ENCODE measurements at regions not wholly inside any gene's neighbourhood (a gene's known extent, or its start where the extent isn't known, plus 50 kb on each side); places are given as distances from the start of the nearest gene placed in this dataset.

DNA sequence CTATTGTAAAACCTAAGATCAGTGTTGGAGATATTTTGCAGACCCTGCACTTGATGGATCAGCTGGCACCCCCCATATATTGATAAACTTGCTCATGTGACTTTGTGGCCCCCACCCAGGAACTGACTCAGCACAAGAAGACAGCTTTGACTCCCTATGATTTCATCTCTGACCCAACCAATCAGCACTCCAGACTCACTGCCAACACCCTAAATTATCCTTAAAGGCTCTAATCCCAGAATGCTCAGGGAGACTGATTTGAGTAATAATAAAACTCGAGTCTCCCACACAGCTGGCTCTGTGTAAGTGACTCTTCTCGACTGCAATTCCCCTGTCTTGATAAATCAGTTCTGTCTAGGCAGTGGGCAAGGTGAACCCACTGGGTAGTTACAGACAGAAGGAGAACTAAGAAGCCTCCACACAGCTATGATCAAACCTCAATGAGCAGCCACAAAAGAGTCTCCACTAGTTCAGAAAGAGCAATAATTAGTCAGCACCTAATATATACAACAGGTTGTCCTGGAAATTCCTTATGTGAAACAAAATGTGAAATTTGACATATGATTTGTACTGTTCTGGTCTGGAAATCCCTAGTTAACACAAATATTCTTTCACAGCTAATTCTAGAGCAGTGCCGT lies 52.2 kb downstream of the ACTL7B start:
- POLR2A ChIA-PET: no interaction called here
- 13% methylated on average over 3 of the region's 3 CpGs for whole genome bisulfite sequencing (ENCODE audit: low lambda C conversion rate)
- no peak overlapping the region for H2AFZ ChIP-seq (ENCODE audit: low read length)

DNA sequence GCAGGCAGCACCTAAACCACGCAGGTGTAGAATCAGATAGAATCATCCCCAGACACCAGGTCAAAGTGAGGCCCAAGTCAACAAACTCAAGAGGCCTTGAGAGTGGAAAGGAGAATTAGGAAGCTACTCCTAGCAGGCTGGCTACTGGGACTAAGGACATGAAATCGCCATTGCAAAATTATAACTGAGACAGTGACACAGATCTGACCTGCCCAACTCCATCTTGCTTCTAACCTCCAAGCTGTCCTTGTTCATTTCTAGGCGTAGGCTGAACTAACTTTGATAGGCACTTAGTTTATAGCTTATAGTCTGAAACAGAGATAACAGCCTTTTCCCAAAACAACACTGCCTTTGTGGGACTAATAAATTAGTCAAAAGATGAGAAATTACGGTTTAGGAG lies 52.8 kb downstream of the ACTL7B start:
- Histone ChIP-seq H3K4me1 (ENCODE audit: insufficient read depth, low read length) (no peaks in the 10 kb centered on the region), H3K79me2 (ENCODE audit: insufficient read depth, low read length) (no peaks in the 10 kb centered on the region), H3K9ac (ENCODE audit: insufficient read depth, low read depth, low read length) (no peak overlapping the region), H3K9me3 (ENCODE audit: low read length) (no peaks in the 10 kb centered on the region), H3K36me3 (replicated peaks in 1 of 2; ENCODE audit: control insufficient read depth in 1 of 2, insufficient read depth in 2 of 2, low read length in 2 of 2) (no peaks in the 10 kb centered on the region), H2AFZ (ENCODE audit: low read length) (no peak overlapping the region), H3K4me3 (replicated peaks in 1 of 3; ENCODE audit: insufficient read depth in 1 of 3, low read depth in 2 of 3, low read length in 3 of 3) (no peak overlapping the region), H4K20me1 (ENCODE audit: insufficient read depth, low read length) (no peaks in the 10 kb centered on the region), H3K27ac (ENCODE audit: extremely low read length, insufficient read depth, low read length) (no peak overlapping the region), H3K27me3 (ENCODE audit: control insufficient read depth in 1 of 2, insufficient read depth in 2 of 2, low read length in 2 of 2) (peaks cover 0 to 6% of the 10 kb centered on the region in 2 experiments; a peak in 1 of 5 replicates), H3K4me2 (ENCODE audit: low read depth, low read length) (no peak overlapping the region)
- WGBS (ENCODE audit: low lambda C conversion rate): 44% methylated on average over 4 of the region's 4 CpGs
- DNase-seq (ENCODE audit: low spot score): no peak
- no TSS peak for BruUV-seq (replicated peaks)
- ChIA-PET CTCF (ENCODE audit: low intra/inter-chr PET ratio, low total read pairs) (no interaction called here), POLR2A (no interaction called here)
- ATAC-seq: no peak
- FAIRE-seq: no peak
- intact Hi-C loops (cut with micrococcal nuclease; ENCODE audit: unreplicated experiment) (no loop called here), in situ Hi-C loops (cut with HindIII; ENCODE audit: extremely low pct_ligation_motif_present, low pct_unique_long_range_greater_than_20kb) (loop anchor here (25.0 kb wide), 1 partner anchor 1316 kb away; the partner anchor contains the start of gene KLF4)
- no peak for TF ChIP-seq HHEX (CRISPR knock-in tag; IDR thresholded peaks at IDR 0.05)
- TF ChIP-seq TBX2 (CRISPR knock-in tag; IDR thresholded peaks at IDR 0.05; ENCODE audit: borderline replicate concordance): no peak
- no peak for TF ChIP-seq RORA (CRISPR knock-in tag; IDR thresholded peaks at IDR 0.05)
- TF ChIP-seq GABPB1 (CRISPR knock-in tag; IDR thresholded peaks at IDR 0.05): no peak
- TF ChIP-seq, protein P1, sequence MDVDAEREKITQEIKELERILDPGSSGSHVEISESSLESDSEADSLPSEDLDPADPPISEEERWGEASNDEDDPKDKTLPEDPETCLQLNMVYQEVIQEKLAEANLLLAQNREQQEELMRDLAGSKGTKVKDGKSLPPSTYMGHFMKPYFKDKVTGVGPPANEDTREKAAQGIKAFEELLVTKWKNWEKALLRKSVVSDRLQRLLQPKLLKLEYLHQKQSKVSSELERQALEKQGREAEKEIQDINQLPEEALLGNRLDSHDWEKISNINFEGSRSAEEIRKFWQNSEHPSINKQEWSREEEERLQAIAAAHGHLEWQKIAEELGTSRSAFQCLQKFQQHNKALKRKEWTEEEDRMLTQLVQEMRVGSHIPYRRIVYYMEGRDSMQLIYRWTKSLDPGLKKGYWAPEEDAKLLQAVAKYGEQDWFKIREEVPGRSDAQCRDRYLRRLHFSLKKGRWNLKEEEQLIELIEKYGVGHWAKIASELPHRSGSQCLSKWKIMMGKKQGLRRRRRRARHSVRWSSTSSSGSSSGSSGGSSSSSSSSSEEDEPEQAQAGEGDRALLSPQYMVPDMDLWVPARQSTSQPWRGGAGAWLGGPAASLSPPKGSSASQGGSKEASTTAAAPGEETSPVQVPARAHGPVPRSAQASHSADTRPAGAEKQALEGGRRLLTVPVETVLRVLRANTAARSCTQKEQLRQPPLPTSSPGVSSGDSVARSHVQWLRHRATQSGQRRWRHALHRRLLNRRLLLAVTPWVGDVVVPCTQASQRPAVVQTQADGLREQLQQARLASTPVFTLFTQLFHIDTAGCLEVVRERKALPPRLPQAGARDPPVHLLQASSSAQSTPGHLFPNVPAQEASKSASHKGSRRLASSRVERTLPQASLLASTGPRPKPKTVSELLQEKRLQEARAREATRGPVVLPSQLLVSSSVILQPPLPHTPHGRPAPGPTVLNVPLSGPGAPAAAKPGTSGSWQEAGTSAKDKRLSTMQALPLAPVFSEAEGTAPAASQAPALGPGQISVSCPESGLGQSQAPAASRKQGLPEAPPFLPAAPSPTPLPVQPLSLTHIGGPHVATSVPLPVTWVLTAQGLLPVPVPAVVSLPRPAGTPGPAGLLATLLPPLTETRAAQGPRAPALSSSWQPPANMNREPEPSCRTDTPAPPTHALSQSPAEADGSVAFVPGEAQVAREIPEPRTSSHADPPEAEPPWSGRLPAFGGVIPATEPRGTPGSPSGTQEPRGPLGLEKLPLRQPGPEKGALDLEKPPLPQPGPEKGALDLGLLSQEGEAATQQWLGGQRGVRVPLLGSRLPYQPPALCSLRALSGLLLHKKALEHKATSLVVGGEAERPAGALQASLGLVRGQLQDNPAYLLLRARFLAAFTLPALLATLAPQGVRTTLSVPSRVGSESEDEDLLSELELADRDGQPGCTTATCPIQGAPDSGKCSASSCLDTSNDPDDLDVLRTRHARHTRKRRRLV (CRISPR knock-in tag; IDR thresholded peaks at IDR 0.05): no peak
- TF ChIP-seq ZFP37 (CRISPR knock-in tag; IDR thresholded peaks at IDR 0.05; ENCODE audit: borderline replicate concordance): no peak

More for the DNA sequence above, 52.2 kb downstream of the ACTL7B start:
- H3K9ac ChIP-seq (ENCODE audit: insufficient read depth, low read depth, low read length): no peak overlapping the region
- H3K27ac ChIP-seq (ENCODE audit: extremely low read length, insufficient read depth, low read length): no peak overlapping the region
- H3K4me1 ChIP-seq (ENCODE audit: insufficient read depth, low read length): no peaks in the 10 kb centered on the region
- no peaks in the 10 kb centered on the region for H3K36me3 ChIP-seq (replicated peaks in 1 of 2; ENCODE audit: control insufficient read depth in 1 of 2, insufficient read depth in 2 of 2, low read length in 2 of 2)
- H3K9me3 ChIP-seq (ENCODE audit: low read length): no peaks in the 10 kb centered on the region
- intact Hi-C loops (cut with micrococcal nuclease; ENCODE audit: unreplicated experiment): no loop called here
- no TSS peak for BruUV-seq (replicated peaks)
- in situ Hi-C loops (cut with HindIII; ENCODE audit: extremely low pct_ligation_motif_present, low pct_unique_long_range_greater_than_20kb): loop anchor here (25.0 kb wide), 1 partner anchor 1316 kb away; the partner anchor contains the start of gene KLF4
- no peaks in the 10 kb centered on the region for H3K79me2 ChIP-seq (ENCODE audit: insufficient read depth, low read length)
- no peak overlapping the region for H3K4me3 ChIP-seq (replicated peaks in 1 of 3; ENCODE audit: insufficient read depth in 1 of 3, low read depth in 2 of 3, low read length in 3 of 3)
- no peak overlapping the region for H3K4me2 ChIP-seq (ENCODE audit: low read depth, low read length)
- ATAC-seq: no peak
- TF ChIP-seq ZKSCAN8 (CRISPR knock-in tag; IDR thresholded peaks at IDR 0.05; ENCODE audit: borderline replicate concordance) (no peak), ISL2 (CRISPR knock-in tag; IDR thresholded peaks at IDR 0.05) (no peak), ZNF878 (CRISPR knock-in tag; IDR thresholded peaks at IDR 0.05) (no peak), ZNF782 (CRISPR knock-in tag; IDR thresholded peaks at IDR 0.05; ENCODE audit: borderline replicate concordance) (no peak), ZNF496 (CRISPR knock-in tag; IDR thresholded peaks at IDR 0.05; ENCODE audit: insufficient replicate concordance) (no peak)
- TF ChIP-seq, protein P2, sequence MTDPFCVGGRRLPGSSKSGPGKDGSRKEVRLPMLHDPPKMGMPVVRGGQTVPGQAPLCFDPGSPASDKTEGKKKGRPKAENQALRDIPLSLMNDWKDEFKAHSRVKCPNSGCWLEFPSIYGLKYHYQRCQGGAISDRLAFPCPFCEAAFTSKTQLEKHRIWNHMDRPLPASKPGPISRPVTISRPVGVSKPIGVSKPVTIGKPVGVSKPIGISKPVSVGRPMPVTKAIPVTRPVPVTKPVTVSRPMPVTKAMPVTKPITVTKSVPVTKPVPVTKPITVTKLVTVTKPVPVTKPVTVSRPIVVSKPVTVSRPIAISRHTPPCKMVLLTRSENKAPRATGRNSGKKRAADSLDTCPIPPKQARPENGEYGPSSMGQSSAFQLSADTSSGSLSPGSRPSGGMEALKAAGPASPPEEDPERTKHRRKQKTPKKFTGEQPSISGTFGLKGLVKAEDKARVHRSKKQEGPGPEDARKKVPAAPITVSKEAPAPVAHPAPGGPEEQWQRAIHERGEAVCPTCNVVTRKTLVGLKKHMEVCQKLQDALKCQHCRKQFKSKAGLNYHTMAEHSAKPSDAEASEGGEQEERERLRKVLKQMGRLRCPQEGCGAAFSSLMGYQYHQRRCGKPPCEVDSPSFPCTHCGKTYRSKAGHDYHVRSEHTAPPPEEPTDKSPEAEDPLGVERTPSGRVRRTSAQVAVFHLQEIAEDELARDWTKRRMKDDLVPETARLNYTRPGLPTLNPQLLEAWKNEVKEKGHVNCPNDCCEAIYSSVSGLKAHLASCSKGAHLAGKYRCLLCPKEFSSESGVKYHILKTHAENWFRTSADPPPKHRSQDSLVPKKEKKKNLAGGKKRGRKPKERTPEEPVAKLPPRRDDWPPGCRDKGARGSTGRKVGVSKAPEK (CRISPR knock-in tag; IDR thresholded peaks at IDR 0.05; ENCODE audit: borderline replicate concordance): no peak
- no peak for DNase-seq (ENCODE audit: low spot score)
- FAIRE-seq: no peak
- H3K27me3 ChIP-seq (ENCODE audit: control insufficient read depth in 1 of 2, insufficient read depth in 2 of 2, low read length in 2 of 2): peaks cover 0 to 6% of the 10 kb centered on the region in 2 experiments; a peak in 1 of 5 replicates
- CTCF ChIA-PET (ENCODE audit: low intra/inter-chr PET ratio, low total read pairs): no interaction called here
- no peaks in the 10 kb centered on the region for H4K20me1 ChIP-seq (ENCODE audit: insufficient read depth, low read length)

All from HepG2 (cell line).